DOHH2 (cell line): ENCODE measurements at regions not wholly inside any gene's neighbourhood (a gene's known extent, or its start where the extent isn't known, plus 50 kb on each side); places are given as distances from the start of the nearest gene placed in this dataset.

Experiments used
- CTCF ChIP-seq: fragments of 200-600 bp; sonication (generic); IDR thresholded peaks from one replicate; pipeline ENCODE4 v1.5.1; 2014; ENCODE audit warnings: antibody characterized with exemption, mild to moderate bottlenecking, low read depth, low read length; ENCODE audit not compliant: poor library complexity, severe bottlenecking
- EZH2phosphoT487 ChIP-seq: fragments of 200-600 bp; sonication (generic); IDR thresholded peaks from 2 replicates; pipeline ENCODE4 v1.6.1; 2017; ENCODE audit warnings: borderline replicate concordance, mild to moderate bottlenecking, antibody characterized with exemption, low read length, moderate library complexity, mixed read lengths

- TF ChIP-seq CTCF (no peak), EZH2phosphoT487 (no peak)
Observed at GRCh38 chr7:136424058-136424457, 444.4 kb upstream of the CHRM2 start.
